ENCODE measurements at regions not wholly inside any gene's neighbourhood (a gene's known extent, or its start where the extent isn't known, plus 50 kb on each side); places are given as distances from the start of the nearest gene placed in this dataset.

DNA sequence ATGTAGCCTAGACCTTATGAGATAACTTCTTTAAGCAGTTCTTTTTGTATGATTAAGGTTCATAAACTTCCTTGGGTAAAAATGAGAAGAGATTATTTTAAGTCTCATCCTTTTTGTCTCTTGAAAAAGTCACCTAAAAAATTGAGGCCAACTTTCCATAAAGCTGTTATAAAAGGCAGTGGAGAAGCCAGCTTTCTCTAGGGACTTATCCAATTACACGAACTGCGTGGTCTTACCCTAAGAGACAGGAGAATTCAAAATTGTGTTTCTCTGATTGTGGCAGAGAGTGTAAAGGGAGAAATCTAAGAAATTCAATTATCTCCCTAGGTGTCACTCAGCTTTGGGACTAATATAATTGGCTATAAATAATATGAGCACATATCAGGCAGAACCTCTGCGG is 262.0 kb downstream of the SHOX2 start:
- no peak for DNase-seq
- TF ChIP-seq, protein P1, sequence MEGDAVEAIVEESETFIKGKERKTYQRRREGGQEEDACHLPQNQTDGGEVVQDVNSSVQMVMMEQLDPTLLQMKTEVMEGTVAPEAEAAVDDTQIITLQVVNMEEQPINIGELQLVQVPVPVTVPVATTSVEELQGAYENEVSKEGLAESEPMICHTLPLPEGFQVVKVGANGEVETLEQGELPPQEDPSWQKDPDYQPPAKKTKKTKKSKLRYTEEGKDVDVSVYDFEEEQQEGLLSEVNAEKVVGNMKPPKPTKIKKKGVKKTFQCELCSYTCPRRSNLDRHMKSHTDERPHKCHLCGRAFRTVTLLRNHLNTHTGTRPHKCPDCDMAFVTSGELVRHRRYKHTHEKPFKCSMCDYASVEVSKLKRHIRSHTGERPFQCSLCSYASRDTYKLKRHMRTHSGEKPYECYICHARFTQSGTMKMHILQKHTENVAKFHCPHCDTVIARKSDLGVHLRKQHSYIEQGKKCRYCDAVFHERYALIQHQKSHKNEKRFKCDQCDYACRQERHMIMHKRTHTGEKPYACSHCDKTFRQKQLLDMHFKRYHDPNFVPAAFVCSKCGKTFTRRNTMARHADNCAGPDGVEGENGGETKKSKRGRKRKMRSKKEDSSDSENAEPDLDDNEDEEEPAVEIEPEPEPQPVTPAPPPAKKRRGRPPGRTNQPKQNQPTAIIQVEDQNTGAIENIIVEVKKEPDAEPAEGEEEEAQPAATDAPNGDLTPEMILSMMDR (IDR thresholded peaks at IDR 0.05) = no peak
- H3K4me1 ChIP-seq = no peaks in the 10 kb centered on the region
- H3K9me3 ChIP-seq = no peaks in the 10 kb centered on the region
- ATAC-seq = no peak
- H3K36me3 ChIP-seq = no peaks in the 10 kb centered on the region
- H3K27me3 ChIP-seq = no peaks in the 10 kb centered on the region
- H3K4me3 ChIP-seq = no peak overlapping the region
- 75 to 79% methylated on average over 3 of the region's 3 CpGs for WGBS, 2 donors
- intact Hi-C loops (cut with DNase I) = no loop called here
- H3K27ac ChIP-seq = no peak overlapping the region

GRCh38 chr3:157841029-157841428 is 265.2 kb downstream of the SHOX2 start:
- H3K36me3 ChIP-seq = no peaks in the 10 kb centered on the region
- ATAC-seq (no peak), DNase-seq (no peak)
- 93 to 97% methylated on average over 3 of the region's 3 CpGs for WGBS, 2 donors
- intact Hi-C loops (cut with DNase I) = no loop called here
- no peak overlapping the region for H3K4me3 ChIP-seq
- no peak overlapping the region for H3K27ac ChIP-seq
- TF ChIP-seq, protein P1 (IDR thresholded peaks at IDR 0.05) = no peak
- no peaks in the 10 kb centered on the region for H3K9me3 ChIP-seq
- no peaks in the 10 kb centered on the region for H3K4me1 ChIP-seq
- no peaks in the 10 kb centered on the region for H3K27me3 ChIP-seq

- Histone ChIP-seq H3K27me3 (no peaks in the 10 kb centered on the region), H3K4me3 (no peak overlapping the region), H3K27ac (no peak overlapping the region), H3K9me3 (no peaks in the 10 kb centered on the region), H3K36me3 (no peaks in the 10 kb centered on the region), H3K4me1 (no peaks in the 10 kb centered on the region)
- 77 to 78% methylated on average over 2 of the region's 2 CpGs for WGBS, 2 donors
- intact Hi-C loops (cut with DNase I) = no loop called here
- DNase-seq = no peak
- no peak for ATAC-seq
- TF ChIP-seq, protein P1 (IDR thresholded peaks at IDR 0.05) = no peak
Observed at GRCh38 chr3:157840564-157840963, 265.7 kb downstream of the SHOX2 start.

DNA sequence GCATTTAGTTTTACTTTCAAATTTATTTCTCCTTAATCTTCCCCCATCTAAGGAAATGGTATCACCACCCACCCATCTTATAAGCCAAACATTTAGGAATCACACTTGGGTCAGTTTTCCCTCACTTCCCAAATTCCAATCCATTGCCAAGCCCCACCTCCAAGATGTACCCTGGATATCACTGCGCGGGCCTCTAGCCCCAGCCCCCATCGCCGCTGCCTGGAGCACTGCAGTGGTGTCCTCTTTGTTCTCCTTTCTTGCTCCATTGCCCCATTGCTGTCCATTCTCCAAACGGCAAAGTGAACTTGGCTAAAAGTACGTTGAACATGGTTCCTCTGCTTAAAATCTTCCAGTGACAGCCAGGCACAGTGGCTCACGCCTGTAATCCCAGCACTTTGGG is 267.8 kb downstream of the SHOX2 start:
- 90 to 97% methylated on average over 7 of the region's 7 CpGs for WGBS, 2 donors
- no peak overlapping the region for H3K27ac ChIP-seq
- ATAC-seq (no peak), DNase-seq (no peak)
- H3K4me1 ChIP-seq = no peaks in the 10 kb centered on the region
- peaks cover 0 to 6% (median 0%) of the 10 kb centered on the region in 7 donors for H3K27me3 ChIP-seq
- intact Hi-C loops (cut with DNase I) = no loop called here
- H3K4me3 ChIP-seq = no peak overlapping the region
- H3K36me3 ChIP-seq = no peaks in the 10 kb centered on the region
- TF ChIP-seq, protein P1 (IDR thresholded peaks at IDR 0.05) = no peak
- no peaks in the 10 kb centered on the region for H3K9me3 ChIP-seq

GRCh38 chr3:157837336-157837735 is 268.9 kb downstream of the SHOX2 start:
- H3K36me3 ChIP-seq = no peaks in the 10 kb centered on the region
- intact Hi-C loops (cut with DNase I) = no loop called here
- TF ChIP-seq, protein P1 (IDR thresholded peaks at IDR 0.05) = no peak
- H3K27ac ChIP-seq = no peak overlapping the region
- no peaks in the 10 kb centered on the region for H3K4me1 ChIP-seq
- peaks cover 0 to 6% (median 0%) of the 10 kb centered on the region in 7 donors for H3K27me3 ChIP-seq
- DNase-seq (no peak), ATAC-seq (no peak)
- WGBS, 2 donors = 94% methylated on average over 1 of the region's 1 CpG
- no peaks in the 10 kb centered on the region for H3K9me3 ChIP-seq
- no peak overlapping the region for H3K4me3 ChIP-seq

Measured in heart right ventricle (tissue), 16 donors.